ENCODE measurements at regions not wholly inside any gene's neighbourhood (a gene's known extent, or its start where the extent isn't known, plus 50 kb on each side); places are given as distances from the start of the nearest gene placed in this dataset.

- POLR2A ChIA-PET = no interaction called here
- WGBS (ENCODE audit: insufficient coverage) = 94% methylated on average over 4 of the region's 5 CpGs
Measured at GRCh38 chr12:19015285-19015684, 114.2 kb upstream of the PLEKHA5 start.

GRCh38 chr12:19018302-19018970, 111.1 kb upstream of the PLEKHA5 start:
- 100% methylated on average over 1 of the region's 1 CpG for WGBS (ENCODE audit: insufficient coverage)
- POLR2A ChIA-PET = no interaction called here
- DNase-seq = no peak
- CTCF ChIA-PET = no interaction called here
- no peaks in the 10 kb centered on the region for H3K9me3 ChIP-seq (ENCODE audit: control extremely low read depth in 1 of 5, control insufficient read depth in 4 of 5, insufficient read depth in 2 of 5, low read depth in 1 of 5, low read length in 4 of 5)
- H3K36me3 ChIP-seq (ENCODE audit: control insufficient read depth in 4 of 4, insufficient read depth in 4 of 4, low read length in 3 of 4) = no peaks in the 10 kb centered on the region
- H3K4me3 ChIP-seq (ENCODE audit: control insufficient read depth in 1 of 7, extremely low read depth in 1 of 7, insufficient read depth in 4 of 7, low read depth in 2 of 7, low read length in 6 of 7) = no peak overlapping the region
- no peak overlapping the region for H3K27ac ChIP-seq (ENCODE audit: insufficient read depth in 1 of 2, low read depth in 1 of 2, low read length in 2 of 2, poor library complexity in 1 of 2, severe bottlenecking in 2 of 2)
- no peaks in the 10 kb centered on the region for H3K27me3 ChIP-seq (replicated peaks in 2 of 5; ENCODE audit: control insufficient read depth in 4 of 5, insufficient read depth in 5 of 5, low read length in 4 of 5)
- H3K4me1 ChIP-seq (ENCODE audit: control extremely low read depth in 1 of 4, control insufficient read depth in 4 of 4, insufficient read depth in 4 of 4, low read length in 3 of 4) = peaks cover 0 to 7% (median 4%) of the 10 kb centered on the region in 4 experiments

More at GRCh38 chr12:19015285-19015684, 114.2 kb upstream of the PLEKHA5 start:
- no peaks in the 10 kb centered on the region for H3K27me3 ChIP-seq (replicated peaks in 2 of 5; ENCODE audit: control insufficient read depth in 4 of 5, insufficient read depth in 5 of 5, low read length in 4 of 5)
- H3K4me3 ChIP-seq (ENCODE audit: control insufficient read depth in 1 of 7, extremely low read depth in 1 of 7, insufficient read depth in 4 of 7, low read depth in 2 of 7, low read length in 6 of 7) = no peak overlapping the region
- H3K9me3 ChIP-seq (ENCODE audit: control extremely low read depth in 1 of 5, control insufficient read depth in 4 of 5, insufficient read depth in 2 of 5, low read depth in 1 of 5, low read length in 4 of 5) = no peaks in the 10 kb centered on the region
- H3K27ac ChIP-seq (ENCODE audit: insufficient read depth in 1 of 2, low read depth in 1 of 2, low read length in 2 of 2, poor library complexity in 1 of 2, severe bottlenecking in 2 of 2) = no peak overlapping the region
- H3K36me3 ChIP-seq (ENCODE audit: control insufficient read depth in 4 of 4, insufficient read depth in 4 of 4, low read length in 3 of 4) = no peaks in the 10 kb centered on the region
- no peak for DNase-seq
- CTCF ChIA-PET = no interaction called here
- no peaks in the 10 kb centered on the region for H3K4me1 ChIP-seq (ENCODE audit: control extremely low read depth in 1 of 4, control insufficient read depth in 4 of 4, insufficient read depth in 4 of 4, low read length in 3 of 4)

GRCh38 chr12:19021240-19021639, 108.3 kb upstream of the PLEKHA5 start:
- Histone ChIP-seq H3K27ac (ENCODE audit: insufficient read depth in 1 of 2, low read depth in 1 of 2, low read length in 2 of 2, poor library complexity in 1 of 2, severe bottlenecking in 2 of 2) (no peak overlapping the region), H3K4me1 (ENCODE audit: control extremely low read depth in 1 of 4, control insufficient read depth in 4 of 4, insufficient read depth in 4 of 4, low read length in 3 of 4) (peaks cover 0 to 7% (median 4%) of the 10 kb centered on the region in 4 experiments), H3K27me3 (replicated peaks in 2 of 5; ENCODE audit: control insufficient read depth in 4 of 5, insufficient read depth in 5 of 5, low read length in 4 of 5) (no peaks in the 10 kb centered on the region), H3K9me3 (ENCODE audit: control extremely low read depth in 1 of 5, control insufficient read depth in 4 of 5, insufficient read depth in 2 of 5, low read depth in 1 of 5, low read length in 4 of 5) (peaks cover 0 to 2% (median 0%) of the 10 kb centered on the region in 5 experiments), H3K4me3 (ENCODE audit: control insufficient read depth in 1 of 7, extremely low read depth in 1 of 7, insufficient read depth in 4 of 7, low read depth in 2 of 7, low read length in 6 of 7) (no peak overlapping the region), H3K36me3 (ENCODE audit: control insufficient read depth in 4 of 4, insufficient read depth in 4 of 4, low read length in 3 of 4) (no peaks in the 10 kb centered on the region)
- WGBS (ENCODE audit: insufficient coverage) = 100% methylated on average over 3 of the region's 4 CpGs
- POLR2A ChIA-PET = no interaction called here
- CTCF ChIA-PET = no interaction called here
- DNase-seq = no peak

GRCh38 chr12:19021646-19022045, 107.9 kb upstream of the PLEKHA5 start:
- Histone ChIP-seq H3K36me3 (ENCODE audit: control insufficient read depth in 4 of 4, insufficient read depth in 4 of 4, low read length in 3 of 4) (no peaks in the 10 kb centered on the region), H3K4me1 (ENCODE audit: control extremely low read depth in 1 of 4, control insufficient read depth in 4 of 4, insufficient read depth in 4 of 4, low read length in 3 of 4) (peaks cover 0 to 7% (median 4%) of the 10 kb centered on the region in 4 experiments), H3K27me3 (replicated peaks in 2 of 5; ENCODE audit: control insufficient read depth in 4 of 5, insufficient read depth in 5 of 5, low read length in 4 of 5) (no peaks in the 10 kb centered on the region), H3K9me3 (ENCODE audit: control extremely low read depth in 1 of 5, control insufficient read depth in 4 of 5, insufficient read depth in 2 of 5, low read depth in 1 of 5, low read length in 4 of 5) (peaks cover 0 to 2% (median 0%) of the 10 kb centered on the region in 5 experiments), H3K27ac (ENCODE audit: insufficient read depth in 1 of 2, low read depth in 1 of 2, low read length in 2 of 2, poor library complexity in 1 of 2, severe bottlenecking in 2 of 2) (no peak overlapping the region), H3K4me3 (ENCODE audit: control insufficient read depth in 1 of 7, extremely low read depth in 1 of 7, insufficient read depth in 4 of 7, low read depth in 2 of 7, low read length in 6 of 7) (no peak overlapping the region)
- WGBS (ENCODE audit: insufficient coverage) = no CpG with 5 or more reads among the region's 1 CpG
- ChIA-PET POLR2A (no interaction called here), CTCF (no interaction called here)
- DNase-seq = no peak

GRCh38 chr12:19025582-19025981, 104.0 kb upstream of the PLEKHA5 start:
- Histone ChIP-seq H3K27me3 (replicated peaks in 2 of 5; ENCODE audit: control insufficient read depth in 4 of 5, insufficient read depth in 5 of 5, low read length in 4 of 5) (no peaks in the 10 kb centered on the region), H3K4me3 (ENCODE audit: control insufficient read depth in 1 of 7, extremely low read depth in 1 of 7, insufficient read depth in 4 of 7, low read depth in 2 of 7, low read length in 6 of 7) (no peak overlapping the region), H3K36me3 (ENCODE audit: control insufficient read depth in 4 of 4, insufficient read depth in 4 of 4, low read length in 3 of 4) (no peaks in the 10 kb centered on the region), H3K9me3 (ENCODE audit: control extremely low read depth in 1 of 5, control insufficient read depth in 4 of 5, insufficient read depth in 2 of 5, low read depth in 1 of 5, low read length in 4 of 5) (peaks cover 0 to 2% (median 0%) of the 10 kb centered on the region in 5 experiments), H3K27ac (ENCODE audit: insufficient read depth in 1 of 2, low read depth in 1 of 2, low read length in 2 of 2, poor library complexity in 1 of 2, severe bottlenecking in 2 of 2) (no peak overlapping the region), H3K4me1 (ENCODE audit: control extremely low read depth in 1 of 4, control insufficient read depth in 4 of 4, insufficient read depth in 4 of 4, low read length in 3 of 4) (peaks cover 0 to 7% (median 4%) of the 10 kb centered on the region in 4 experiments)
- WGBS (ENCODE audit: insufficient coverage) = 100% methylated on average over 4 of the region's 5 CpGs
- ChIA-PET POLR2A (no interaction called here), CTCF (no interaction called here)
- DNase-seq = no peak

- H3K36me3 ChIP-seq (ENCODE audit: control insufficient read depth in 4 of 4, insufficient read depth in 4 of 4, low read length in 3 of 4) = no peaks in the 10 kb centered on the region
- POLR2A ChIA-PET = no interaction called here
- no CpG with 5 or more reads among the region's 4 CpGs for WGBS (ENCODE audit: insufficient coverage)
- CTCF ChIA-PET = no interaction called here
- peaks cover 0 to 2% (median 0%) of the 10 kb centered on the region in 5 experiments for H3K9me3 ChIP-seq (ENCODE audit: control extremely low read depth in 1 of 5, control insufficient read depth in 4 of 5, insufficient read depth in 2 of 5, low read depth in 1 of 5, low read length in 4 of 5)
- no peaks in the 10 kb centered on the region for H3K27me3 ChIP-seq (replicated peaks in 2 of 5; ENCODE audit: control insufficient read depth in 4 of 5, insufficient read depth in 5 of 5, low read length in 4 of 5)
- no peak overlapping the region for H3K27ac ChIP-seq (ENCODE audit: insufficient read depth in 1 of 2, low read depth in 1 of 2, low read length in 2 of 2, poor library complexity in 1 of 2, severe bottlenecking in 2 of 2)
- peaks cover 0 to 7% (median 4%) of the 10 kb centered on the region in 4 experiments for H3K4me1 ChIP-seq (ENCODE audit: control extremely low read depth in 1 of 4, control insufficient read depth in 4 of 4, insufficient read depth in 4 of 4, low read length in 3 of 4)
- no peak overlapping the region for H3K4me3 ChIP-seq (ENCODE audit: control insufficient read depth in 1 of 7, extremely low read depth in 1 of 7, insufficient read depth in 4 of 7, low read depth in 2 of 7, low read length in 6 of 7)
- no peak for DNase-seq
Measured at GRCh38 chr12:19026034-19026433, 103.5 kb upstream of the PLEKHA5 start.

- no peaks in the 10 kb centered on the region for H3K27me3 ChIP-seq (replicated peaks in 2 of 5; ENCODE audit: control insufficient read depth in 4 of 5, insufficient read depth in 5 of 5, low read length in 4 of 5)
- H3K9me3 ChIP-seq (ENCODE audit: control extremely low read depth in 1 of 5, control insufficient read depth in 4 of 5, insufficient read depth in 2 of 5, low read depth in 1 of 5, low read length in 4 of 5) = peaks cover 0 to 2% (median 0%) of the 10 kb centered on the region in 5 experiments
- no peaks in the 10 kb centered on the region for H3K36me3 ChIP-seq (ENCODE audit: control insufficient read depth in 4 of 4, insufficient read depth in 4 of 4, low read length in 3 of 4)
- no peak overlapping the region for H3K4me3 ChIP-seq (ENCODE audit: control insufficient read depth in 1 of 7, extremely low read depth in 1 of 7, insufficient read depth in 4 of 7, low read depth in 2 of 7, low read length in 6 of 7)
- H3K4me1 ChIP-seq (ENCODE audit: control extremely low read depth in 1 of 4, control insufficient read depth in 4 of 4, insufficient read depth in 4 of 4, low read length in 3 of 4) = peaks cover 0 to 7% (median 4%) of the 10 kb centered on the region in 4 experiments
- WGBS (ENCODE audit: insufficient coverage) = 100% methylated on average over 3 of the region's 7 CpGs
- no peak overlapping the region for H3K27ac ChIP-seq (ENCODE audit: insufficient read depth in 1 of 2, low read depth in 1 of 2, low read length in 2 of 2, poor library complexity in 1 of 2, severe bottlenecking in 2 of 2)
- POLR2A ChIA-PET = no interaction called here
- DNase-seq = no peak
- CTCF ChIA-PET = no interaction called here
Measured at GRCh38 chr12:19026614-19027488, 102.7 kb upstream of the PLEKHA5 start.
